Kidney epithelial cell (primary cell): ENCODE measurements at regions not wholly inside any gene's neighbourhood (a gene's known extent, or its start where the extent isn't known, plus 50 kb on each side); places are given as distances from the start of the nearest gene placed in this dataset.

ENCODE experiments used
- DNase-seq: peaks from one replicate; pipeline ENCODE4 v3.0.0-alpha.2; 2010; ENCODE audit warnings: low read depth
- H3K27me3 ChIP-seq: 2 replicates; pipeline ENCODE4 v1.6.0; 2011; ENCODE audit warnings: low read length; ENCODE audit not compliant: control insufficient read depth, insufficient read depth
- H3K36me3 ChIP-seq: 2 replicates; pipeline ENCODE4 v1.5.1; 2011; ENCODE audit warnings: low read length; ENCODE audit not compliant: control insufficient read depth, insufficient read depth
- H3K4me3 ChIP-seq: 2 replicates; pipeline ENCODE4 v1.5.1; 2011; ENCODE audit warnings: low read depth, mild to moderate bottlenecking, control low read depth, low read length
- CTCF ChIP-seq: IDR thresholded peaks from 2 replicates; pipeline ENCODE4 v1.5.1; 2011; ENCODE audit warnings: mild to moderate bottlenecking, moderate library complexity, low read length, control low read depth, inconsistent platforms; ENCODE audit not compliant: insufficient read depth, poor library complexity, severe bottlenecking

- Histone ChIP-seq H3K27me3 (no peaks in the 10 kb centered on the region), H3K4me3 (no peak overlapping the region), H3K36me3 (no peaks in the 10 kb centered on the region)
- peak; percentile 85 for TF ChIP-seq CTCF
- DNase-seq: peak; percentile 4
Observed at GRCh38 chr11:22920939-22921565, 60.8 kb upstream of the CCDC179 start.

- TF ChIP-seq CTCF: no peak
- Histone ChIP-seq H3K27me3 (no peaks in the 10 kb centered on the region), H3K4me3 (no peak overlapping the region), H3K36me3 (no peaks in the 10 kb centered on the region)
- DNase-seq: no peak
Observed at GRCh38 chr11:22922672-22923071, 62.4 kb upstream of the CCDC179 start.

- no peak overlapping the region for H3K4me3 ChIP-seq
Observed at GRCh38 chr11:22923561-22923960, 63.3 kb upstream of the CCDC179 start.

GRCh38 chr11:22926341-22926740 lies 66.1 kb upstream of the CCDC179 start:
- DNase-seq: no peak

More at GRCh38 chr11:22923561-22923960, 63.3 kb upstream of the CCDC179 start:
- TF ChIP-seq CTCF: no peak
- Histone ChIP-seq H3K27me3 (no peaks in the 10 kb centered on the region), H3K36me3 (no peaks in the 10 kb centered on the region)
- DNase-seq: no peak

GRCh38 chr11:22927793-22928192 lies 67.5 kb upstream of the CCDC179 start:
- no peaks in the 10 kb centered on the region for H3K36me3 ChIP-seq
- no peak overlapping the region for H3K4me3 ChIP-seq
- H3K27me3 ChIP-seq: no peaks in the 10 kb centered on the region
- no peak for TF ChIP-seq CTCF
- DNase-seq: no peak

More at GRCh38 chr11:22926341-22926740, 66.1 kb upstream of the CCDC179 start:
- H3K4me3 ChIP-seq: no peak overlapping the region
- H3K36me3 ChIP-seq: no peaks in the 10 kb centered on the region
- H3K27me3 ChIP-seq: no peaks in the 10 kb centered on the region
- no peak for TF ChIP-seq CTCF
